Karpas-422 (cell line): ENCODE measurements at regions not wholly inside any gene's neighbourhood (a gene's known extent, or its start where the extent isn't known, plus 50 kb on each side); places are given as distances from the start of the nearest gene placed in this dataset.
A peak's percentile ranks its signal among the peaks of the same experiment; 100 is the strongest.

Experiments used
- DNase-seq: peaks from one replicate; pipeline ENCODE4 v3.0.0-alpha.2; 2015
- H2AFZ ChIP-seq: fragments of 200-600 bp; sonication (generic); 2 replicates; pipeline ENCODE4 v1.6.1; 2014; ENCODE audit warnings: antibody characterized with exemption, low read length, mixed read lengths
- H3K27ac ChIP-seq: fragments of 200-600 bp; sonication (generic); 2 replicates; pipeline ENCODE4 v1.5.1; 2014; ENCODE audit warnings: mild to moderate bottlenecking, low read length, moderate library complexity
- H3K27me3 ChIP-seq: fragments of 200-600 bp; sonication (generic); 2 replicates; pipeline ENCODE4 v1.6.1; 2014; ENCODE audit warnings: low read length, mixed read lengths
- H3K36me3 ChIP-seq: fragments of 200-600 bp; sonication (generic); 2 replicates; pipeline ENCODE4 v1.6.1; 2014; ENCODE audit warnings: low read length, mixed read lengths; ENCODE audit not compliant: insufficient read depth
- H3K4me1 ChIP-seq: fragments of 200-600 bp; sonication (generic); 2 replicates; pipeline ENCODE4 v1.6.1; 2014; ENCODE audit warnings: mild to moderate bottlenecking, low read length, mixed read lengths
- H3K4me2 ChIP-seq: fragments of 200-600 bp; sonication (generic); 2 replicates; pipeline ENCODE4 v1.6.1; 2014; ENCODE audit warnings: low read length, low read depth, mild to moderate bottlenecking; ENCODE audit not compliant: poor library complexity, severe bottlenecking
- H3K4me3 ChIP-seq: fragments of 200-600 bp; sonication (generic); 2 replicates; pipeline ENCODE4 v1.5.1; 2014; ENCODE audit warnings: mild to moderate bottlenecking, antibody characterized with exemption, low read length, mixed read lengths
- H3K79me2 ChIP-seq: fragments of 200-600 bp; sonication (generic); 2 replicates; pipeline ENCODE4 v1.6.1; 2014; ENCODE audit warnings: mild to moderate bottlenecking, low read length, mixed read lengths
- H3K9ac ChIP-seq: fragments of 200-600 bp; sonication (generic); 2 replicates; pipeline ENCODE4 v1.6.0; 2014; ENCODE audit warnings: low read length
- H3K9me2 ChIP-seq: fragments of 200-600 bp; sonication (generic), shearing (Covaris generic); replicated peaks from 2 replicates; pipeline ENCODE4 v1.6.0; 2014; ENCODE audit warnings: mild to moderate bottlenecking, low read length, moderate library complexity; ENCODE audit not compliant: insufficient read depth
- H3K9me3 ChIP-seq: fragments of 300-700, 200-600 bp; sonication (generic); 2 replicates; pipeline ENCODE4 v1.6.1; 2014; ENCODE audit warnings: low read length, mixed read lengths
- H4K20me1 ChIP-seq: fragments of 200-600 bp; sonication (generic); 2 replicates; pipeline ENCODE4 v1.6.1; 2014; ENCODE audit warnings: mild to moderate bottlenecking, antibody characterized with exemption, low read length, low read depth; ENCODE audit not compliant: insufficient read depth

- Histone ChIP-seq H3K79me2 (no peaks in the 10 kb centered on the region), H3K36me3 (no peaks in the 10 kb centered on the region), H3K27me3 (no peaks in the 10 kb centered on the region), H3K4me1 (no peaks in the 10 kb centered on the region), H2AFZ (no peak overlapping the region), H4K20me1 (no peaks in the 10 kb centered on the region), H3K9me3 (no peaks in the 10 kb centered on the region), H3K27ac (no peak overlapping the region), H3K9ac (no peak overlapping the region), H3K9me2 (no peaks in the 10 kb centered on the region), H3K4me3 (no peak overlapping the region), H3K4me2 (no peak overlapping the region)
- peak; percentile 48 for DNase-seq
Measured at GRCh38 chr17:73936908-73937627, 266.4 kb upstream of the RPL38 start.

GRCh38 chr17:73938706-73939105 is 264.8 kb upstream of the RPL38 start:
- no peaks in the 10 kb centered on the region for H3K9me2 ChIP-seq
- no peaks in the 10 kb centered on the region for H3K4me1 ChIP-seq
- no peaks in the 10 kb centered on the region for H3K9me3 ChIP-seq
- H3K36me3 ChIP-seq, result no peaks in the 10 kb centered on the region
- no peaks in the 10 kb centered on the region for H3K27me3 ChIP-seq
- no peak for DNase-seq
- no peak overlapping the region for H3K4me2 ChIP-seq
- no peaks in the 10 kb centered on the region for H3K79me2 ChIP-seq
- no peaks in the 10 kb centered on the region for H4K20me1 ChIP-seq
- no peak overlapping the region for H3K27ac ChIP-seq
- no peak overlapping the region for H2AFZ ChIP-seq
- no peak overlapping the region for H3K9ac ChIP-seq
- no peak overlapping the region for H3K4me3 ChIP-seq

DNA sequence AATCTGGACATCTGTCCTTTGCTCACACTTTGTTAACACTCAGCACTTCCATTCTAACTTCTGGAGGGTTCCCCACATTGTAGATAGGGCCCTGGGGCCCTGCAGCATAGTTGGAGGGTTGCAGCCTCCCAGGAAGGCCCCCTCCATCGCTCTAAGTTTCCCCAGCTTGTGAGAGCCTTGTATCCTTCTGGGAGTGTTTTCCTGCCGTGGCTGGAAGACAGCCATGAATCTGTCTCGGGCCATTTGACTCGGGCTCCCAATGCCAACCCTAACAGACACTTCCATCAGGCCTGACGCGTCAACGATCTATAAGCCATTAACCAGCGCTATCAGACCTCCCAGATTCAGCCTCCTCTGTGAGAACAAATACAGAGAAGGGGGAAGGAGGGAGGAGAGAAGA is 263.7 kb upstream of the RPL38 start:
- Histone ChIP-seq H3K9me3 (no peaks in the 10 kb centered on the region), H3K4me1 (no peaks in the 10 kb centered on the region), H3K79me2 (no peaks in the 10 kb centered on the region), H2AFZ (no peak overlapping the region), H3K27me3 (no peaks in the 10 kb centered on the region), H4K20me1 (no peaks in the 10 kb centered on the region), H3K27ac (no peak overlapping the region), H3K4me2 (no peak overlapping the region), H3K9me2 (no peaks in the 10 kb centered on the region), H3K4me3 (no peak overlapping the region), H3K9ac (no peak overlapping the region), H3K36me3 (no peaks in the 10 kb centered on the region)
- no peak for DNase-seq

DNA sequence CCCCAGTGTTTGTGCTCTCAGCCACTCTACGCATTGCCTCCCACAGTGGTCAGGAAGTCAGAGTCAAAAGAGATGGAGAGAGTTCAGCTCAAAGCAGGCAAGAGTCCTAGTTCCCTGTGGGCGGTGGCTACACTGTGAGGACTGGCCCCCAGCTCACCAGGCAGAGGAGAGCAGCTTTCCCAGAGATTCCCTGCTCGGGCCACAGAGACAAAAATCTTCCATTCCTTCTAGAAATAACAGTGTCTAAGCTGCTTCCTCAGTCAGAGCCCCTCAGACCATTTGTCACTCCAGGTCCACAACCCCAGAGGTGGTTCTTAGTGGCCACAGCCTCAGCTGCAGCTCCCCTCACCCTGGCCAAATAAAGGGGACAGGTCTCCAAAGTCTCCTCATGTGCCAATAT is 263.0 kb upstream of the RPL38 start:
- Histone ChIP-seq H3K36me3 (no peaks in the 10 kb centered on the region), H3K9ac (no peak overlapping the region), H3K4me3 (no peak overlapping the region), H3K27me3 (no peaks in the 10 kb centered on the region), H3K9me2 (no peaks in the 10 kb centered on the region), H3K9me3 (no peaks in the 10 kb centered on the region), H3K27ac (no peak overlapping the region), H2AFZ (no peak overlapping the region), H3K4me1 (no peaks in the 10 kb centered on the region), H4K20me1 (no peaks in the 10 kb centered on the region), H3K79me2 (no peaks in the 10 kb centered on the region), H3K4me2 (no peak overlapping the region)
- peak; percentile 14 for DNase-seq

GRCh38 chr17:73941919-73942530 is 261.5 kb upstream of the RPL38 start:
- no peak overlapping the region for H3K4me3 ChIP-seq
- no peaks in the 10 kb centered on the region for H3K36me3 ChIP-seq
- no peaks in the 10 kb centered on the region for H3K9me2 ChIP-seq
- no peaks in the 10 kb centered on the region for H3K79me2 ChIP-seq
- DNase-seq, result no peak
- no peaks in the 10 kb centered on the region for H3K27me3 ChIP-seq
- H3K4me2 ChIP-seq, result no peak overlapping the region
- H3K27ac ChIP-seq, result no peak overlapping the region
- no peaks in the 10 kb centered on the region for H4K20me1 ChIP-seq
- no peak overlapping the region for H2AFZ ChIP-seq
- H3K9me3 ChIP-seq, result no peaks in the 10 kb centered on the region
- H3K9ac ChIP-seq, result no peak overlapping the region
- H3K4me1 ChIP-seq, result no peaks in the 10 kb centered on the region

- Histone ChIP-seq H3K4me3 (no peak overlapping the region), H3K4me1 (no peaks in the 10 kb centered on the region), H4K20me1 (0 out of 2 replicates have a peak, but pooled peaks cover 2% of the 10 kb centered on the region), H3K27me3 (no peaks in the 10 kb centered on the region), H3K9me3 (no peaks in the 10 kb centered on the region), H3K9me2 (no peaks in the 10 kb centered on the region), H3K4me2 (no peak overlapping the region), H3K27ac (no peak overlapping the region), H2AFZ (no peak overlapping the region), H3K36me3 (no peaks in the 10 kb centered on the region), H3K9ac (no peak overlapping the region), H3K79me2 (no peaks in the 10 kb centered on the region)
- no peak for DNase-seq
Measured at GRCh38 chr17:73942703-73943415, 260.6 kb upstream of the RPL38 start.

- H2AFZ ChIP-seq, result no peak overlapping the region
- H3K79me2 ChIP-seq, result no peaks in the 10 kb centered on the region
- H3K4me2 ChIP-seq, result no peak overlapping the region
- H3K9ac ChIP-seq, result no peak overlapping the region
- H3K27ac ChIP-seq, result no peak overlapping the region
- H3K4me1 ChIP-seq, result no peaks in the 10 kb centered on the region
- no peaks in the 10 kb centered on the region for H3K36me3 ChIP-seq
- H3K4me3 ChIP-seq, result no peak overlapping the region
- no peaks in the 10 kb centered on the region for H3K27me3 ChIP-seq
- no peaks in the 10 kb centered on the region for H3K9me2 ChIP-seq
- no peak for DNase-seq
- 0 out of 2 replicates have a peak, but pooled peaks cover 3% of the 10 kb centered on the region for H4K20me1 ChIP-seq
- H3K9me3 ChIP-seq, result no peaks in the 10 kb centered on the region
Measured at GRCh38 chr17:73943416-73944110, 259.9 kb upstream of the RPL38 start.

GRCh38 chr17:73944366-73944765 is 259.1 kb upstream of the RPL38 start:
- H3K79me2 ChIP-seq, result no peaks in the 10 kb centered on the region
- DNase-seq, result no peak
- H2AFZ ChIP-seq, result no peak overlapping the region

More at GRCh38 chr17:73944366-73944765, 259.1 kb upstream of the RPL38 start:
- Histone ChIP-seq H3K4me1 (no peaks in the 10 kb centered on the region), H3K9ac (no peak overlapping the region), H3K4me2 (no peak overlapping the region), H3K4me3 (no peak overlapping the region), H3K36me3 (no peaks in the 10 kb centered on the region), H3K27me3 (no peaks in the 10 kb centered on the region), H3K27ac (no peak overlapping the region), H4K20me1 (0 out of 2 replicates have a peak, but pooled peaks cover 3% of the 10 kb centered on the region), H3K9me3 (no peaks in the 10 kb centered on the region), H3K9me2 (no peaks in the 10 kb centered on the region)
